ENCODE measurements at regions not wholly inside any gene's neighbourhood (a gene's known extent, or its start where the extent isn't known, plus 50 kb on each side); places are given as distances from the start of the nearest gene placed in this dataset.

DNA sequence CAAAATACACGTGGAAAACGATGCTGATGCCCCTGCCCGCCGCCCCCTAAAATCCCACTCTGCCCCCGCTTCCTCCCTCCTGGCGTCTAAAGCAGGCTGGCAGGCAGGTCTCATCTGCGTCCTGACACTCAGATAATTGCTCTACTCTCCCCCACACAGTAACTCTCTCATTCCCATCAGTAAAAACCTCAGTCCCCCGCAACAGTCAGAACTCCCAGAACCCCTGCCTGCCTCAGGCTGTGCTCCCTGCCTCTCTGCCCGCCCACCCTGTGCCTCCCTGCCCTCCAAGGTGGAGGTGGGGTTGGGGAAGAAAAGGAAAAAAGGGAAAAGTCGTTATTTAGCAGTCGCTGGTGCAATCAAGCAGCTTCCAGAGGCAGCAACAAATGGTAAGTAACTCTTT, 473.7 kb downstream of the EFNB2 start:
- Histone ChIP-seq H3K4me1 (no peaks in the 10 kb centered on the region), H3K4me3 (no peak overlapping the region), H3K9me3 (no peaks in the 10 kb centered on the region), H3K27ac (no peak overlapping the region), H3K27me3 (no peaks in the 10 kb centered on the region), H3K36me3 (no peaks in the 10 kb centered on the region)
- no peak for TF ChIP-seq CTCF (IDR thresholded peaks at IDR 0.05)
- intact Hi-C loops (cut with DNase I; ENCODE audit: low total_unique reads) = no loop called here
- DNase-seq = no peak

DNA sequence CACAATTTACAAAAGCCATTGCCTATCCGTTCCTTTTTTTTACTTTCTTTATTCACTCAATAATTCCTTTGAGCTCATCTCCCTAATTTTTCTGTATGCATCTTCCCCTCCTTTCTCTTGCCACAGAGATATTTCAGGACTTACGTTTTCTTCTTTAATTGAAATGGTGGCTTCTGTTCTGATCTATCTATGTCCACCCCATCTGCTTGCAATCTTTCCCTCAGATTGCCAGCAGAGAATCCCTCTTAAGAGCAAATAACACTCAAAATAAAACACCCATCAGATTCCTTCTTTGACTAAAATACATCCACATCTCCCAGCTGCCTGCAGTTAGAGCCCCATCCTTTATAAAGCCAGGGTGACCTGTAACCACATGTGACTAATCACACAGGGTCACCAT, 478.6 kb downstream of the EFNB2 start:
- Histone ChIP-seq H3K27me3 (no peaks in the 10 kb centered on the region), H3K9me3 (no peaks in the 10 kb centered on the region), H3K27ac (no peak overlapping the region), H3K36me3 (no peaks in the 10 kb centered on the region), H3K4me3 (no peak overlapping the region), H3K4me1 (no peaks in the 10 kb centered on the region)
- no peak for TF ChIP-seq CTCF (IDR thresholded peaks at IDR 0.05)
- intact Hi-C loops (cut with DNase I; ENCODE audit: low total_unique reads) = no loop called here
- DNase-seq = no peak

GRCh38 chr13:106052200-106052767, 483.2 kb downstream of the EFNB2 start:
- Histone ChIP-seq H3K4me1 (no peaks in the 10 kb centered on the region), H3K27me3 (no peaks in the 10 kb centered on the region), H3K9me3 (no peaks in the 10 kb centered on the region), H3K27ac (no peak overlapping the region), H3K36me3 (no peaks in the 10 kb centered on the region), H3K4me3 (no peak overlapping the region)
- TF ChIP-seq CTCF (IDR thresholded peaks at IDR 0.05) = no peak
- DNase-seq = no peak
- intact Hi-C loops (cut with DNase I; ENCODE audit: low total_unique reads) = no loop called here

GRCh38 chr13:106049171-106049570, 486.3 kb downstream of the EFNB2 start:
- Histone ChIP-seq H3K9me3 (no peaks in the 10 kb centered on the region), H3K4me1 (no peaks in the 10 kb centered on the region), H3K36me3 (no peaks in the 10 kb centered on the region), H3K27me3 (no peaks in the 10 kb centered on the region), H3K27ac (no peak overlapping the region), H3K4me3 (no peak overlapping the region)
- TF ChIP-seq CTCF (IDR thresholded peaks at IDR 0.05) = no peak
- intact Hi-C loops (cut with DNase I; ENCODE audit: low total_unique reads) = no loop called here
- DNase-seq = no peak

GRCh38 chr13:106048386-106048785, 487.1 kb downstream of the EFNB2 start:
- intact Hi-C loops (cut with DNase I; ENCODE audit: low total_unique reads) = no loop called here
- no peaks in the 10 kb centered on the region for H3K4me1 ChIP-seq
- no peak for DNase-seq
- TF ChIP-seq CTCF (IDR thresholded peaks at IDR 0.05) = no peak
- no peaks in the 10 kb centered on the region for H3K9me3 ChIP-seq
- no peak overlapping the region for H3K27ac ChIP-seq
- no peaks in the 10 kb centered on the region for H3K27me3 ChIP-seq
- H3K36me3 ChIP-seq = no peaks in the 10 kb centered on the region
- no peak overlapping the region for H3K4me3 ChIP-seq

DNA sequence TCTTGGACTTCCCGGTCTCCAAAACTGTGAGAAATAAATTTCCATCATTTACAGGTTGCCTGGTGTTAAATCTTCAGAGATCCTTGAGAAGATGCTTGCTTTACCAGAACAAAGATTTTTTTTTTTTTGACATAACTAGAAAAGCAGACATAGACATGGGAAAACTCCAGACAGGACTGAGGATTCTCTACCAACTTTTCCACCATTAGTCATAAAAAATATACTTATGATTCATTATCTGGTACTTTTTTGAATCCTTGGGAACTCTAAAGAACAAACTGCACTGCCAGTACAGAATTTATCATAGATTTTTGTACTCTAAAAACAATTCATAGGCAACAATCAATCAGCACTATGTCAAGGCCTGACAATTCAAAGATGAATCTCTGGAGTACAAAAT, 487.6 kb downstream of the EFNB2 start:
- DNase-seq = no peak
- TF ChIP-seq CTCF (IDR thresholded peaks at IDR 0.05) = no peak
- H3K9me3 ChIP-seq = no peaks in the 10 kb centered on the region
- intact Hi-C loops (cut with DNase I; ENCODE audit: low total_unique reads) = no loop called here
- no peak overlapping the region for H3K27ac ChIP-seq
- H3K27me3 ChIP-seq = no peaks in the 10 kb centered on the region
- no peak overlapping the region for H3K4me3 ChIP-seq
- no peaks in the 10 kb centered on the region for H3K36me3 ChIP-seq
- no peaks in the 10 kb centered on the region for H3K4me1 ChIP-seq
